ENCODE measurements at regions not wholly inside any gene's neighbourhood (a gene's known extent, or its start where the extent isn't known, plus 50 kb on each side); places are given as distances from the start of the nearest gene placed in this dataset.
"Not testable (repeated sequence)": the region's sequence is repeated elsewhere in the genome, so short reads cannot be mapped to it uniquely, and the experiment has no call there.

- DNase-seq = no peak
Observed at GRCh38 chr10:36476399-36476798, 649.0 kb upstream of the ANKRD30A start.

GRCh38 chr10:36475746-36476145, 649.7 kb upstream of the ANKRD30A start:
- no peak for DNase-seq

- DNase-seq = no peak
Observed at GRCh38 chr10:36474456-36474855, 650.9 kb upstream of the ANKRD30A start.

GRCh38 chr10:36473122-36473521, 652.3 kb upstream of the ANKRD30A start:
- no peak for DNase-seq

- no peak for DNase-seq
Observed at GRCh38 chr10:36469585-36469984, 655.8 kb upstream of the ANKRD30A start.

- DNase-seq = no peak
Observed at GRCh38 chr10:36468620-36469019, 656.8 kb upstream of the ANKRD30A start.

GRCh38 chr10:36465604-36466379, 659.6 kb upstream of the ANKRD30A start:
- DNase-seq = no peak

GRCh38 chr10:36464291-36464690, 661.1 kb upstream of the ANKRD30A start:
- no peak for DNase-seq

- no peak for DNase-seq
Observed at GRCh38 chr10:36463390-36463789, 662.0 kb upstream of the ANKRD30A start.

GRCh38 chr10:36462194-36462593, 663.2 kb upstream of the ANKRD30A start:
- DNase-seq = no peak

GRCh38 chr10:36458437-36458836, 667.0 kb upstream of the ANKRD30A start:
- DNase-seq = not testable (repeated sequence)

- no peak for DNase-seq
Observed at GRCh38 chr10:36457751-36458150, 667.6 kb upstream of the ANKRD30A start.

GRCh38 chr10:36455526-36456133, 669.8 kb upstream of the ANKRD30A start:
- DNase-seq = no peak

GRCh38 chr10:36452851-36453250, 672.5 kb upstream of the ANKRD30A start:
- no peak for DNase-seq

GRCh38 chr10:36451391-36451970, 673.9 kb upstream of the ANKRD30A start:
- DNase-seq = no peak

GRCh38 chr10:36450380-36450779, 675.0 kb upstream of the ANKRD30A start:
- DNase-seq = no peak

GRCh38 chr10:36448760-36449691, 676.4 kb upstream of the ANKRD30A start:
- no peak for DNase-seq

GRCh38 chr10:36446881-36447280, 678.5 kb upstream of the ANKRD30A start:
- DNase-seq = no peak

GRCh38 chr10:36443233-36443632, 682.2 kb upstream of the ANKRD30A start:
- no peak for DNase-seq

GRCh38 chr10:36441557-36441956, 683.8 kb upstream of the ANKRD30A start:
- DNase-seq = no peak

- DNase-seq = no peak
Observed at GRCh38 chr10:36440539-36440938, 684.9 kb upstream of the ANKRD30A start.

GRCh38 chr10:36437367-36437766, 688.0 kb upstream of the ANKRD30A start:
- no peak for DNase-seq

GRCh38 chr10:36428507-36428906, 696.9 kb upstream of the ANKRD30A start:
- no peak for DNase-seq
